Ovary (tissue), 7 donors: ENCODE measurements at regions not wholly inside any gene's neighbourhood (a gene's known extent, or its start where the extent isn't known, plus 50 kb on each side); places are given as distances from the start of the nearest gene placed in this dataset.

ENCODE experiments used
- DNase-seq, 5 donors: peaks; one replicate each; pipeline ENCODE4 v3.0.0-alpha.2; 2019 to 2020
- H3K27ac ChIP-seq, 2 donors: fragments of 200-600 bp; one replicate each; pipeline versions ENCODE4 v1.5.1 to v1.8.0; 2019 to 2022
- H3K27me3 ChIP-seq: fragments of 200-600 bp; one replicate; pipeline ENCODE4 v1.8.0; 2022
- H3K36me3 ChIP-seq: fragments of 200-600 bp; sonication (generic); one replicate; pipeline ENCODE4 v1.5.1; 2019
- H3K4me1 ChIP-seq: one replicate; pipeline ENCODE4 v1.8.1; 2013; ENCODE audit warnings: mild to moderate bottlenecking, moderate library complexity; ENCODE audit not compliant: insufficient read depth
- H3K4me3 ChIP-seq: fragments of 200-600 bp; sonication (generic); one replicate; pipeline ENCODE4 v1.5.1; 2017
- H3K9me3 ChIP-seq, 2 donors: fragments of 200-600 bp in 1 of 2; sonication (generic) in 1 of 2; one replicate each; pipeline versions ENCODE4 v1.5.1 to v1.8.1; 2013 to 2019; ENCODE audit warnings: mild to moderate bottlenecking in 1 of 2, moderate library complexity in 1 of 2
- CTCF ChIP-seq, 3 donors: fragments of 450-650 bp in 2 of 3; fragments of 200-600 bp in 1 of 3; IDR thresholded peaks; one replicate each; pipeline versions ENCODE4 v1.5.1 to v1.8.0; 2016 to 2022; ENCODE audit warnings: antibody characterized with exemption in 3 of 3, mild to moderate bottlenecking in 1 of 3
- EP300 ChIP-seq: sonication (generic); formaldehyde crosslinking; IDR thresholded peaks from one replicate; pipeline ENCODE4 v1.6.1; 2017; ENCODE audit warnings: antibody characterized with exemption
- POLR2A ChIP-seq: fragments of 450-650 bp; IDR thresholded peaks from one replicate; pipeline ENCODE4 v1.6.1; 2017; ENCODE audit warnings: antibody characterized with exemption, mild to moderate bottlenecking, moderate library complexity
- WGBS, 3 donors: extraction: QIAGEN DNeasy Blood & Tissue Kit in 1 of 3; methylation state at CpG; one replicate each; pipeline versions ENCODE4 v1.1.5 to v1.1.7; 2013 to 2017; 5-methylcytosine and 5-hydroxymethylcytosine counted together
- intact Hi-C, 4 donors: fragments of 100-400 bp; cut with DNase I; formaldehyde crosslinking; loops; one replicate each; pipeline versions ENCODE4 v1.11.0 to v1.15.1; 2022 to 2023
- donor health status: DM: no; HTN: no; CAD: no; lungs with moderate emphysema.
- donor health status: DM: no; HTN: no; CAD: no.
- donor health status: Bipolar disorder and iron deficiency.
- donor health status: DM: no; HTN: no; CAD: no.
- donor health status: DM: yes; HTN: yes; CAD: no.

- 39 to 46% (median 46%) methylated on average over 3 of the region's 3 CpGs for WGBS, 3 donors
- Histone ChIP-seq H3K27me3 (no peaks in the 10 kb centered on the region), H3K4me3 (no peak overlapping the region), H3K36me3 (no peaks in the 10 kb centered on the region), H3K9me3 (no peaks in the 10 kb centered on the region), H3K27ac (peak overlapping the region in 1 of 2 donors; percentile 36), H3K4me1 (peaks cover 12% of the 10 kb centered on the region)
- TF ChIP-seq CTCF (IDR thresholded peaks at IDR 0.05) (no peak), POLR2A (no peak), EP300 (no peak)
- intact Hi-C loops, result loop anchor here in 1 of 4 donors (10.0 kb wide), 1 partner anchor 342 kb away; no protein-coding TSS in a partner anchor
- no peak for DNase-seq
Observed at GRCh38 chr6:134516582-134516981, 198.7 kb upstream of the SGK1 start.

- no peaks in the 10 kb centered on the region for H3K27me3 ChIP-seq
- H3K4me3 ChIP-seq, result no peak overlapping the region
- H3K4me1 ChIP-seq, result peaks cover 10% of the 10 kb centered on the region
- no peak for TF ChIP-seq EP300
- no peak for TF ChIP-seq CTCF (IDR thresholded peaks at IDR 0.05)
- no peak for TF ChIP-seq POLR2A
- H3K36me3 ChIP-seq, result no peaks in the 10 kb centered on the region
- no peak for DNase-seq
- peak overlapping the region in 1 of 2 donors; percentile 36 for H3K27ac ChIP-seq
- intact Hi-C loops, result loop anchor here in 1 of 4 donors (10.0 kb wide), 1 partner anchor 341 kb away; no protein-coding TSS in a partner anchor
- 12 to 13% (median 13%) methylated on average over 2 of the region's 2 CpGs for WGBS, 3 donors
- no peaks in the 10 kb centered on the region for H3K9me3 ChIP-seq
Observed at GRCh38 chr6:134515986-134516385, 198.1 kb upstream of the SGK1 start.

GRCh38 chr6:134512981-134513391 lies 195.1 kb upstream of the SGK1 start:
- Histone ChIP-seq H3K27ac (no peak overlapping the region), H3K27me3 (no peaks in the 10 kb centered on the region), H3K4me3 (no peak overlapping the region), H3K9me3 (no peaks in the 10 kb centered on the region), H3K4me1 (peaks cover 5% of the 10 kb centered on the region), H3K36me3 (no peaks in the 10 kb centered on the region)
- WGBS, 3 donors, result 55 to 64% (median 64%) methylated on average over 2 of the region's 2 CpGs
- no peak for TF ChIP-seq CTCF (IDR thresholded peaks at IDR 0.05)
- no peak for TF ChIP-seq EP300
- TF ChIP-seq POLR2A, result no peak
- no peak for DNase-seq
- intact Hi-C loops, result loop anchor here in 1 of 4 donors (10.0 kb wide), 1 partner anchor 338 kb away; no protein-coding TSS in a partner anchor

- TF ChIP-seq CTCF (IDR thresholded peaks at IDR 0.05) (no peak), EP300 (no peak)
- H3K4me3 ChIP-seq, result no peak overlapping the region
- intact Hi-C loops, result loop anchor here in 1 of 4 donors (10.0 kb wide), 1 partner anchor 337 kb away; no protein-coding TSS in a partner anchor
- no peak for DNase-seq
- no peaks in the 10 kb centered on the region for H3K36me3 ChIP-seq
- H3K27ac ChIP-seq, result no peak overlapping the region
- no peaks in the 10 kb centered on the region for H3K27me3 ChIP-seq
- WGBS, 3 donors, result 96 to 97% (median 96%) methylated on average over 7 of the region's 7 CpGs
- peaks cover under 1% of the 10 kb centered on the region for H3K4me1 ChIP-seq
- no peaks in the 10 kb centered on the region for H3K9me3 ChIP-seq
Observed at GRCh38 chr6:134511984-134512683, 194.2 kb upstream of the SGK1 start.
